Activated CD4-positive, alpha-beta T cell treated with anti-CD3 and anti-CD28 coated beads, Interleukin-2, amount 10 ng/mL, durations not matched to agents 7 days and 5 days (primary cell): ENCODE measurements at regions not wholly inside any gene's neighbourhood (a gene's known extent, or its start where the extent isn't known, plus 50 kb on each side); places are given as distances from the start of the nearest gene placed in this dataset.

ENCODE experiments used
- CTCF ChIA-PET: fragments of 350-600 bp; sonication (Branson Sonifier 250); formaldehyde crosslinking; loops from one replicate; lab custom pipeline; 2021; ENCODE audit warnings: antibody characterized with exemption; lab: Charles Lee
- POLR2A ChIA-PET: fragments of 350-600 bp; sonication (Branson Sonifier 250); formaldehyde crosslinking; loops from one replicate; lab custom pipeline; 2021; ENCODE audit warnings: antibody characterized with exemption; lab: Charles Lee
- DNase-seq: peaks from one replicate; pipeline ENCODE4 v3.0.0-alpha.2; 2020
- H3K27ac Mint-ChIP-seq: one replicate; pipeline ENCODE4 v1.8.0; 2021; ENCODE audit warnings: mild to moderate bottlenecking, moderate library complexity, mixed read lengths
- H3K27me3 Mint-ChIP-seq: one replicate; pipeline ENCODE4 v1.8.0; 2021; ENCODE audit warnings: mixed read lengths
- H3K36me3 Mint-ChIP-seq: one replicate; pipeline ENCODE4 v1.8.0; 2021; ENCODE audit warnings: low read depth, mixed read lengths
- H3K4me1 Mint-ChIP-seq: one replicate; pipeline ENCODE4 v1.8.0; 2021; ENCODE audit warnings: mixed read lengths
- H3K4me3 Mint-ChIP-seq: one replicate; pipeline ENCODE4 v1.8.0; 2021; ENCODE audit warnings: mild to moderate bottlenecking, moderate library complexity, mixed read lengths
- H3K9me3 Mint-ChIP-seq: one replicate; pipeline ENCODE4 v1.8.0; 2021; ENCODE audit warnings: mixed read lengths

DNA sequence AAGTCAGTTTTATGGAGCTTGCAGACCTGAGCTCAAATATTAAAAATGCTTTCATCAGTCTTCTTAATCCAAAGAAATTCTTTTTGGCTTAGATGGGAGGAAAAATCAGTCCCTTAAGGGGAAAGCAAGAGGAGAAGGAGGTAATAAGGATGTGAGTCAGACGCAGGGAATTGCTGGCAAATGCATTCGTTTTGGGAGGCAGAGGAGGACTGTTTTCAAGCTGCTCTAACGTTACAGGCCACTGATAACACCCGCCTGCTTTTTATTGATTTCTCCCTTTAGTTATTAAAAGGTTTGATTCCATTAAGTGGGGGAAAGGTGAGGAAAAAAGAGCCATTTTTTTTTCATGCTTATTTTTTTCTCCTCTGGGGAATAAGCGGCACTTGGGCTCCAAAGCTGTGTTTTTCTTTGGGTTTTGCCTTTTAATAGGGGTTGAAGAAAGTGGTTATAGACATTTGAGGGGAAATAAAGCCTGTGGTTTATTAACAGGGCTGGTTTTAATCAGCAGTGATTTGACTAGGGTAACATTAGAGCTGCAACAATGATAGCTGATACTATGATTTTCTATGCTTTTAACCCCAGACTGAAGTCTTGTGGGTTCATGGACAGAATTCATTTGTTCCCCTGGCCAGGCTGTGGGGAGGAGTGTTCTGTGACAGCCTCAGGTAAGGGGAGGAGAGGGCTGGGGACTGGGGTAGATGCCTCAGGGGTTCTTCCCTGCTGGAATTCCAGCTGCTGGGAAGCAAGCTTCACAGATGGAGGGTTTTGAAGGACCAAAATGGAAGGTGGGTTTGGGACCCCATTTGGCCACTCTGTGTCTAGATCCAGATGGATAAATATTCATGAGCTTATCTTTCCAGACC lies 225.2 kb downstream of the GAS1 start:
- Mint-ChIP-seq H3K27me3 (no peaks in the 10 kb centered on the region), H3K36me3 (no peaks in the 10 kb centered on the region), H3K4me3 (no peak overlapping the region), H3K27ac (no peak overlapping the region), H3K4me1 (peaks cover 7% of the 10 kb centered on the region), H3K9me3 (no peaks in the 10 kb centered on the region)
- CTCF ChIA-PET, result no interaction called here
- POLR2A ChIA-PET, result no interaction called here
- no peak for DNase-seq

DNA sequence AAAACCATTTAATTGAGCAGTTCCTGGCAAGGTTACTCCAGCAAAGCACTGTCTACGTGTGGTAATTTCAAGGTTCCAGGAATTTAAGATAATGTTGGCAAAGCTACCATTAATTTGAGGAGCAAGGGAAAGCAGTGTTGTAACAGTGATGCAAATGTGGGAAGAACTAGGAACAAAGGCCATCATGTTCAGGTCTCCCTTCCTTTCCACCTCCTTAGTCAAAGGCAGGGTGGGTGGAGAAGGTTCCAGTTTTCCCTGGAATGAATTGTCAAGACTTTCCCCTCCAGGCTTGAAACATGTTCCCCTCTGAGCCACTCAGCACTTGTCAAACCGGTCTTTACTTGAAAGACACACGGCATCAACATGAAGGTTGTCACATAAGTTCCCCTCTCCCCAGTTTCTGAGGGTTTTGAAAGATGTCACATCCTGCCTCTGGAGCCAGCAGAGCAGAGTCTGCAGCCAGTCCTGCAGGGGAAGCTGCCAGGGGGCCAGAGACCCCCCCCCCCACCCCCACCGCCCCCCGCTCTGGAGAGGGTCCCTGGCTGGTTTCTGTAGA lies 226.0 kb downstream of the GAS1 start:
- ChIA-PET CTCF (interaction anchor here (0.6 kb wide), 1 partner anchor 27 kb away, joined by 4 read pairs; no protein-coding TSS in a partner anchor), POLR2A (no interaction called here)
- no peaks in the 10 kb centered on the region for H3K36me3 Mint-ChIP-seq
- H3K4me3 Mint-ChIP-seq, result no peak overlapping the region
- no peaks in the 10 kb centered on the region for H3K27me3 Mint-ChIP-seq
- no peak overlapping the region for H3K27ac Mint-ChIP-seq
- DNase-seq, result no peak
- no peaks in the 10 kb centered on the region for H3K9me3 Mint-ChIP-seq
- peaks cover 7% of the 10 kb centered on the region for H3K4me1 Mint-ChIP-seq

DNA sequence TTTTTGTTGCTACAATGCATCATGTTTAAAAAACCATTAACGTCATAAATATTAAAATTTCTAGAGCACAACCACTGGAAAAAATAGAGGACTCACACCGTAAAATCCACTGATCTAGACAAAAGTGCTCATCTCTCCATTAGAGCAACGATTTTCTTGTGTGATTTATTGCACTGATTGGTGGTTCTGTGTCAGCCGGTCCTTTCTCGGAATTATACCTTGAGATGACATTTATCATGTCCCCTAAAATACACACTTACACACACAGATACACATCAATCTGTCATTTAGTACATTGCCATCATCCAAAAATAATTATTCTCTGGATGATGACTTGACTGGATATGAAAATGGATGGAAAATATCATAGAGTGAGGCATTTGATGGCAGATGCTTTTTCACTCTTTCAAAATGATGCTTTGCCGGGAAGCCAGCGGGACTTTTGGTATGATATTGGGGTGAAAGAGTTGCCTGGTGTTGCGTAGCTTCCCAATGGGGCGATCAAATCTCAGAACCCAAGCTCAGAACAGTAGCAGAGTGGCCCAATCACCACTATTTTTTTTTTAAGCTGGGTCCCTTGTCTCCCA lies 226.6 kb downstream of the GAS1 start:
- DNase-seq, result no peak
- H3K4me3 Mint-ChIP-seq, result no peak overlapping the region

DNA sequence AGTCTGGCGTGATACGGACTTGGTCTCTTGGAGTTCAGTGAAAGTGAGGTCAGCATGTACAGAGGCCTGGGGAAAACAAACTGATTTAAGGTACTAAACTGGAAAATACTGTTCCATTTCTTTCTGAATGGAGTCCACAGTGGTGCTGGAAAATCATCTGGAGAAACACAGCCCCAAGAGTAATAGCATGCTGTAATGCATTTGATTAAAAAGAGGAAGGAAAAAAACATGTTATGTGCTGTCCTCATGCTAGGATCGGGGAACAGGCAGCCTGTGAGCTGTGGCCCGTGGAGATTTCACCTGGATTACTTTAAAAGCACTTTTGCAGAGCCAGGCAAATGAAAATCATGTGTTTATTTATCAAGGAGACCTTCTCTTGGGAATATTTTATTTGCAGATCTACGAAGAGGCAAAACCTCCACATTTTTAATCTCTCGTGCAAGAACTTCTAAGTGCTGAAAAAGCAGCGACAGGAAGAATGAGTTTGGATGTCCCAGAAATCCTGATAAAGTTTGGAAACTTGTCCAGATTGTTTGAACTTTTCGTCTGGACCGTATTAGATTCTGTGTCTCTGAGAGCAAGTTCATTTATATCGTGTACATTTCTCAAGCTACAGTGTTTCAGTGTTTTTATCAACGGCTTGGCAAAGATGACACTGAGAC lies 228.8 kb downstream of the GAS1 start:
- H3K27ac Mint-ChIP-seq, result no peak overlapping the region
- no peak overlapping the region for H3K4me3 Mint-ChIP-seq
- H3K9me3 Mint-ChIP-seq, result no peaks in the 10 kb centered on the region
- ChIA-PET POLR2A (no interaction called here), CTCF (no interaction called here)
- peaks cover 7% of the 10 kb centered on the region for H3K4me1 Mint-ChIP-seq
- no peaks in the 10 kb centered on the region for H3K27me3 Mint-ChIP-seq
- H3K36me3 Mint-ChIP-seq, result no peaks in the 10 kb centered on the region
- DNase-seq, result no peak

More for the DNA sequence above, 226.6 kb downstream of the GAS1 start:
- no peaks in the 10 kb centered on the region for H3K9me3 Mint-ChIP-seq
- ChIA-PET POLR2A (no interaction called here), CTCF (interaction anchor here (0.6 kb wide), 1 partner anchor 27 kb away, joined by 4 read pairs; no protein-coding TSS in a partner anchor)
- peaks cover 7% of the 10 kb centered on the region for H3K4me1 Mint-ChIP-seq
- H3K27ac Mint-ChIP-seq, result no peak overlapping the region
- no peaks in the 10 kb centered on the region for H3K27me3 Mint-ChIP-seq
- no peaks in the 10 kb centered on the region for H3K36me3 Mint-ChIP-seq

DNA sequence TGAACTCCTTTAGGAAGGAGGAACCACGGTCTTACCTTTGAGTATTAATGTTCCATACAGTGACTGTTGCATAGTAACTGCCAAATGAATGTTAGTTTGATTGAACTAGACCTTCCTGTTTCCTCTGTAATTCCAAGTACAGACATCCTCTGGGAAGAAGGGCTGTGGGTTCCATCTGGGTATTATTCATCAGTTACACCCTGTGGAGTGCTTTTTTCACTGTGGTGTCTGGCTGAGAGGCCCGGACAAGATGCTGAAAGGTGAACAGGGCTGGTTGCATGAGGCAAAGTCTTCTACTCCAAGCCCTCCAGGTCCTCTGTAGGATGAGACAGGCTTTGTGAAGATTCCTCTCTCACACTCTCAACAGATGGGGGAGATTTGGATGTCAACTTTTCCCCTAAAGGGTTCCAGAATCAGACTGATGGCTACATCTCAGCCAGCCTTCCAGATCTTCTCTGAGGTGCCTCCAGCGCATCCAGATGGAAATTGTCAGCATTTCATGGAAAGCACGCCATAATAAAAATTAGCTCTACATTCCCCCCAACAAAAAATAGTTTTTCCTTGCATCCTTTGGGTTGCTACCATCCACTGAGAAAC lies 230.9 kb downstream of the GAS1 start:
- DNase-seq, result no peak
- H3K27ac Mint-ChIP-seq, result no peak overlapping the region
- no peaks in the 10 kb centered on the region for H3K36me3 Mint-ChIP-seq
- ChIA-PET CTCF (no interaction called here), POLR2A (no interaction called here)
- no peaks in the 10 kb centered on the region for H3K27me3 Mint-ChIP-seq
- no peaks in the 10 kb centered on the region for H3K9me3 Mint-ChIP-seq
- H3K4me3 Mint-ChIP-seq, result no peak overlapping the region
- H3K4me1 Mint-ChIP-seq, result no peaks in the 10 kb centered on the region

DNA sequence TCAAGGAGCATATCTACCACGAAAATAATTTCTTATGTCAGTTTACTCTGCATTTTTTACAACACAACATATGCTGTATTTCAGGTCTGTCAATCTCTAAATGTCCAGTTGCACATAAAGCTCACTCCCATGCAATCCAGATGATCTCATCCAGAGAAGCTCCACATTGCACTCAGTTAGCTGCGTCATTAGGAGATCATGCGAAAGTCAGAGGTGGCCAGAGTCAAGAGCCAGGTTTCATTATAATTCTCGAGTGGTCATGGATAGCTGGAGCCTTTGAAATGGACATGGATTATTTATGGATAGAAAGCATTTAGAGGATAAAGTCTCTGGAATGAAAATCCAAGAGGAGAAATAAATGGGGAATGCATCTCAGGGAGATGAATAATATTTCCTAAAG lies 232.3 kb downstream of the GAS1 start:
- Mint-ChIP-seq H3K4me3 (no peak overlapping the region), H3K27me3 (no peaks in the 10 kb centered on the region), H3K36me3 (no peaks in the 10 kb centered on the region), H3K27ac (no peak overlapping the region), H3K4me1 (no peaks in the 10 kb centered on the region), H3K9me3 (no peaks in the 10 kb centered on the region)
- no peak for DNase-seq
- ChIA-PET CTCF (no interaction called here), POLR2A (no interaction called here)

DNA sequence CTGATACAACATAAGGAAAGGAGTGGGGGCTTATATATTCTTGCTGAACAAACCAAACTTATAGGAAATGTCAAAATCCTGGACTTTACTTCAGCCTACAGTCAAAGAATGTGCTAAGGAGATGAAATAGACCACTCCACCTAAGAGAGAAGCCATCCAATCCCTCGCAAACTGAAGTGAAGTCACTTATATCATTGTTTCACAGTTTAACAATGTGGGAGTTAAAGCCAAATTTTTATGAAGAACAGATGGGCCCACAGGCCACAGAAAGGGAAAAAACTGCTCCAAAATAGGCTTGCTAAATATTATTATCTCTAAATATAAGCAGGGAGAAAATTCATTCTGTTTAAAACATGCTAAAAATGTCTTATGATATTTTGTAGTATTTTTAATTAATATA lies 233.3 kb downstream of the GAS1 start:
- Mint-ChIP-seq H3K4me1 (no peaks in the 10 kb centered on the region), H3K27ac (no peak overlapping the region), H3K4me3 (no peak overlapping the region), H3K36me3 (no peaks in the 10 kb centered on the region), H3K9me3 (no peaks in the 10 kb centered on the region), H3K27me3 (no peaks in the 10 kb centered on the region)
- ChIA-PET POLR2A (no interaction called here), CTCF (no interaction called here)
- DNase-seq, result no peak

DNA sequence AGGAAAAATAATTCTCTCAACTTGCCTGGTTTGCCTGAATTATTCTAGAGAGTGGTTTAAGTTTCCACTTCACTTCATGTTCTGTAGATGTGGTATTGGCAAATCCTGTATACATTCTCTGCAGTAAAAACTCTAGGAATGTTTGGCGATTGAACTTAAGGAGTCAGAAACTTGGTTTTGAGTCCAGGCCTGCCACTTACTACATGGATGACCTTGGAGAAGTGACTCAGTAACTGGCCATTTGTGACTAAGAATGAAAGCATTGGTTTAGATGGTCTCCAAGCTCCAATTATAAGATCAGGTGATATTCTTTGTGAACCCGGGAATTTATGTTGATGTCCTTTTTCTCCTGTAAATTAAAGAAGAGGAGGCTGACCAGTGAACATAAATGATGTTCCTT lies 233.8 kb downstream of the GAS1 start:
- H3K27me3 Mint-ChIP-seq, result no peaks in the 10 kb centered on the region
- no peak for DNase-seq
- H3K4me1 Mint-ChIP-seq, result no peaks in the 10 kb centered on the region
- no peaks in the 10 kb centered on the region for H3K36me3 Mint-ChIP-seq
- ChIA-PET POLR2A (no interaction called here), CTCF (no interaction called here)
- no peaks in the 10 kb centered on the region for H3K9me3 Mint-ChIP-seq
- H3K27ac Mint-ChIP-seq, result no peak overlapping the region
- H3K4me3 Mint-ChIP-seq, result no peak overlapping the region

DNA sequence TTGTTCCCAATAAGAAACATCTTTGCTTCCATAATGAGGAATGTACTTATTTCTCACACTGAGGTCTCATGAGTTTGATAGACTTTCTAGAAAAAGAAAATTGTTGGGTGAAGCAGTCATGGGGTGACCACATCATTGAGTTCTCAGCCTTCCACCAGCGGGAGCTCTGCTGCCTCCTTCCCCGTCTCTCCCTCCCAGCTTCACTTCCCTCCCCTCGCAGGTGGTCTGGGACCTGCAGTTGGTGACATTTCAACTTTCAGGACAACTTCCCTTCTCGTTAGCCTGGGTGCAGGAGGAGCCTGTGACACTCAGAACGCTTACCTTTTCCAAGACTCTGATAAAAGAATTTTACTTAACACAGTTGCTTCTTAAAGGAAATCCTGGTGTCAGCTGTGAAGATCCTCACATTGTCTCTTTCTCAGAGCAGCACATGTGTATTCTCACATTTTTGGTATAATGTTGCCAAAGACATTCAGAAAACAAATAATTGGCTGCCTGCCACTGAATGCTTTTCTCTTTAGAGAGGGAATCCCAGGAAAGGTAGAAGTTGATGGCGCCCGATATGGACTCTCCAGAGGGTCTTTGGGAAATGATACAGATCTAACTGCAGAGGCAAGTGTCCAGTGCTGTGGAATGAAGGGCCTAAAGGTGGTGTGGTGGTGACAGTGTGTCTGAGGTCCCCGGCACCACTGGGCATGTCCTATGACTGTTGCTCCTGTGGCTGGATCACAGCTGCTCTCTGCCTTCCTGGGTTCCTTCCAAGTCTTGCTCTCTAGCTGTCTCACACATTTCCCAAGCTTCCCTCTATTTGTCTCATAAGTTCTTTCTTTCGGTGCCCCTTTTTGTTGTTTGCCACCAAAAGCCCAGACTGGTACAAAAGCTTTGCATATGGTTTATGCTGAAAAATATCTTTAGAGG lies 238.1 kb downstream of the GAS1 start:
- Mint-ChIP-seq H3K4me1 (no peaks in the 10 kb centered on the region), H3K4me3 (no peak overlapping the region), H3K27ac (no peak overlapping the region), H3K9me3 (no peaks in the 10 kb centered on the region), H3K27me3 (peaks cover 2% of the 10 kb centered on the region), H3K36me3 (no peaks in the 10 kb centered on the region)
- CTCF ChIA-PET, result interaction anchor here (0.7 kb wide), 1 partner anchor 30 kb away, joined by 3 read pairs; no protein-coding TSS in a partner anchor
- DNase-seq, result no peak
- POLR2A ChIA-PET, result no interaction called here

DNA sequence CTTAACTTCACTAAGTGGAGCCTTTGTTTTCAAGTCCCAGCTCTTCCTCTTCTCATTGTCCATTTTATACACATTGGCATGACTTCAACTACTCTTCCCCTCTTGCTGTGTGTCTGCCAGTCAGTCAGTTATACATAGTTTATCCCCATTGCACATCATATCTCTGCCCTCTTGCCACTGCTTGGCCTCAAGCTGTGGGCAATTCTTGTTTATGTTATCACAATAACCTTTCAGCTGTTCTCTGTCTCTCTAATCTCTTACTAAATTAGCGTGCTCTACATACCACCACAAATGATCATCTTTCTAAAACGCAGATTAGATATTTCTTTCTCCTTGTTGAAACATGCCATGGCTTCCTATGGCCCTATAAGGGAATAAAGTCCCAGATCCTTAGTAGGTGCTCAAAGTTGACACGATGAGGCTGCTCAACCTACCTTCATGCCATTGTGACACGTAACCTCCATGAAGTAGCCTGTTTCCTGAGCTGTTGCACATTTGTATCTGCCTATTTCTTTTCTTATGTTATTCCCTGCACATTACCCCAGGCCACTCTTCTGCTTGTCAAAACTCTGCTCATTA lies 239.3 kb downstream of the GAS1 start:
- ChIA-PET CTCF (no interaction called here), POLR2A (no interaction called here)
- DNase-seq, result no peak
- H3K4me3 Mint-ChIP-seq, result no peak overlapping the region
- H3K27me3 Mint-ChIP-seq, result peaks cover 2% of the 10 kb centered on the region
- no peaks in the 10 kb centered on the region for H3K4me1 Mint-ChIP-seq
- H3K9me3 Mint-ChIP-seq, result no peaks in the 10 kb centered on the region
- H3K36me3 Mint-ChIP-seq, result no peaks in the 10 kb centered on the region
- no peak overlapping the region for H3K27ac Mint-ChIP-seq

DNA sequence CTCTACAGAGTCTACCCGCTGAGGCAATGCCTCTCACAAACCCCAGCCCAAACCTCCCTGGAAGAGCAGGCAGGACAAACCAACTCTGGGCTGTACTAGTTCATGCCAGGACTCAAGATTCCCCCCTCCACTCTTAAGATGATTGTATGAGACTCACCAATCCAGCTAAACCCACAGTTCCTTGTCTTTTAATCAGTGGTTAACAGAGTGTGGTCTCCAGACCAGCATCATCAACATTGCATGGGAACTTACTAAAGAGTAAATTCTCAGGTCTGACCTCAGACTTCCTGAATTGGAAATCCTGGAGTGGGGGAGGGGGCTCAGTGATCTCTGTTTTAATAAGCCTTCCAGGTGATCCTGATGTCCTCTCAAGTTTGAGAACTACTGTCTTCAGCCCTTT lies 240.9 kb downstream of the GAS1 start:
- DNase-seq, result no peak

DNA sequence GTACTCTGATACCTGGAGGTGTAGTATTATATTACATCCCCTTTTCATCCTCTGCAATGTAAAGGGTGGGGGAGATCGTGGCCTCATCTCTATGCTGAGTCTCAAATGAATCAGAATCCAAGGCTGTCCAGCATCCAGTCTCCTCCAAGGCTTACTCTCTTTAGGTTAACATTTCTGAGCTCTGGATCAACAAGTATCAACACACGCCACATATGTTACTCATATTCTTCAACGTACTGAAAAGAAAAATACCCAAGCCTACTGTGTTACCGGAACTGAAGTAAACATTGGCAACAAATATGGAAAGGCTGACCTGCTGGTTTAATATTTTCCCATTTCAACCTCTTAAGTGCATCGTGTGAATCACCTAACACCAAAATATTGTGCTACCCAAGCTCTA lies 241.8 kb downstream of the GAS1 start:
- Mint-ChIP-seq H3K27ac (no peak overlapping the region), H3K4me1 (no peaks in the 10 kb centered on the region), H3K27me3 (peaks cover 2% of the 10 kb centered on the region), H3K36me3 (no peaks in the 10 kb centered on the region), H3K4me3 (no peak overlapping the region), H3K9me3 (no peaks in the 10 kb centered on the region)
- DNase-seq, result no peak
- ChIA-PET POLR2A (no interaction called here), CTCF (interaction anchor here (0.8 to 1.4 kb wide), 2 partner anchors 47 to 70 kb away, joined by 3 to 4 read pairs; no protein-coding TSS in a partner anchor)

More for the DNA sequence above, 240.9 kb downstream of the GAS1 start:
- Mint-ChIP-seq H3K4me1 (no peaks in the 10 kb centered on the region), H3K9me3 (no peaks in the 10 kb centered on the region), H3K36me3 (no peaks in the 10 kb centered on the region), H3K27ac (no peak overlapping the region), H3K27me3 (peaks cover 2% of the 10 kb centered on the region), H3K4me3 (no peak overlapping the region)
- POLR2A ChIA-PET, result no interaction called here
- CTCF ChIA-PET, result no interaction called here
